ENCODE measurements at regions not wholly inside any gene's neighbourhood (a gene's known extent, or its start where the extent isn't known, plus 50 kb on each side); places are given as distances from the start of the nearest gene placed in this dataset.
"Not testable (repeated sequence)": the region's sequence is repeated elsewhere in the genome, so short reads cannot be mapped to it uniquely, and the experiment has no call there.

- POLR2A ChIA-PET, result no interaction called here
- H3K27me3 Mint-ChIP-seq, result peaks cover 36% of the 10 kb centered on the region
- intact Hi-C loops (cut with micrococcal nuclease), result no loop called here
Measured at GRCh38 chr7:149654588-149654987, 118.8 kb downstream of the ZNF467 start.

DNA sequence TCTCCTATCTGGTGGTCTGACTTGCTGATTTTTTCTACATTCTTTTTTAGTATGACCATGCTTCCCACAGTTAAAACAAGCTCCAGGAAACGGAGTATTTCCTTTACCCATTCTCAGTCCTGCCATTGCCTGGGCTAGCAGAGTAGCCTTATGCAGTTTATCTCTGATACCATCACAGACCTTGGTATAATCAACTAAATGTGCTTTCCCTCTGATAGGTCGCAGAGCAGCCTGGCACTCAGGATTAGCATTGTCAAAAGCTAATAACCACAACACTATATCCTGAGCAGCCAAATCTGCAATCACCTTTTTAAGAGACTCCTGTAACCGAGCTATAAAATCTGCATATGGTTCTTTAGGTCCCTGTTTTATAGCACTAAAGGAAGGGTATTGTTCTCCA, 123.2 kb downstream of the ZNF467 start:
- POLR2A ChIA-PET; H3K4me1 Mint-ChIP-seq; H3K4me3 Mint-ChIP-seq; DNase-seq; H3K4me3 ChIP-seq (ENCODE audit: control extremely low read depth in 1 of 5, extremely low read depth in 1 of 5, insufficient read depth in 1 of 5, low read depth in 2 of 5, low read length in 4 of 5); H3K4me1 ChIP-seq (ENCODE audit: control insufficient read depth in 2 of 2, insufficient read depth in 2 of 2, low read length in 2 of 2); H3K36me3 ChIP-seq (replicated peaks in 1 of 2; ENCODE audit: control extremely low read depth in 1 of 2, control insufficient read depth in 1 of 2, extremely low read depth in 1 of 2, insufficient read depth in 2 of 2, low read length in 1 of 2); H3K27ac ChIP-seq (ENCODE audit: low read length in 2 of 2); H3K27me3 ChIP-seq (replicated peaks in 1 of 4; ENCODE audit: control extremely low read depth in 1 of 4, control insufficient read depth in 3 of 4, insufficient read depth in 4 of 4, low read length in 3 of 4); H4K20me1 ChIP-seq (ENCODE audit: control insufficient read depth, insufficient read depth, low read length, poor library complexity, severe bottlenecking); ATAC-seq (ENCODE audit: low read depth); H3K9me3 Mint-ChIP-seq (ENCODE audit: insufficient read depth); H2AFZ ChIP-seq (ENCODE audit: insufficient read depth, low read depth, low read length, poor library complexity, severe bottlenecking); H3K4me2 ChIP-seq (replicated peaks; ENCODE audit: low read depth, low read length, poor library complexity, severe bottlenecking); H3K79me2 ChIP-seq (ENCODE audit: control insufficient read depth, insufficient read depth, low read length); intact Hi-C loops (cut with micrococcal nuclease); H3K27ac Mint-ChIP-seq; H3K9ac ChIP-seq (ENCODE audit: low read length): not testable (repeated sequence)
- H3K27me3 Mint-ChIP-seq, result peaks cover 49% of the 10 kb centered on the region
- H3K9me3 ChIP-seq (ENCODE audit: control extremely low read depth in 1 of 3, control insufficient read depth in 2 of 3, insufficient read depth in 1 of 3, low read length in 2 of 3), result peaks cover 0 to 11% (median 2%) of the 10 kb centered on the region in 3 donors
- 15% methylated on average over 2 of the region's 3 CpGs for WGBS (ENCODE audit: insufficient coverage)
- CTCF ChIA-PET, result interaction anchor here (1.3 kb wide), 1 partner anchor 10 kb away, joined by 5 read pairs; no protein-coding TSS in a partner anchor

More at GRCh38 chr7:149654588-149654987, 118.8 kb downstream of the ZNF467 start:
- CTCF ChIA-PET, result no interaction called here
- no peak for DNase-seq
- ATAC-seq (ENCODE audit: low read depth), result no peak
- Mint-ChIP-seq H3K27ac (no peak overlapping the region), H3K4me1 (no peaks in the 10 kb centered on the region), H3K9me3 (ENCODE audit: insufficient read depth) (peaks cover 5% of the 10 kb centered on the region), H3K4me3 (no peak overlapping the region)
- Histone ChIP-seq H3K9ac (ENCODE audit: low read length) (no peak overlapping the region), H3K4me2 (replicated peaks; ENCODE audit: low read depth, low read length, poor library complexity, severe bottlenecking) (no peak overlapping the region), H3K36me3 (replicated peaks in 1 of 2; ENCODE audit: control extremely low read depth in 1 of 2, control insufficient read depth in 1 of 2, extremely low read depth in 1 of 2, insufficient read depth in 2 of 2, low read length in 1 of 2) (no peaks in the 10 kb centered on the region), H4K20me1 (ENCODE audit: control insufficient read depth, insufficient read depth, low read length, poor library complexity, severe bottlenecking) (no peaks in the 10 kb centered on the region), H3K27me3 (replicated peaks in 1 of 4; ENCODE audit: control extremely low read depth in 1 of 4, control insufficient read depth in 3 of 4, insufficient read depth in 4 of 4, low read length in 3 of 4) (peaks cover 0 to 4% (median 0%) of the 10 kb centered on the region in 4 experiments), H3K27ac (ENCODE audit: low read length in 2 of 2) (no peak overlapping the region), H3K4me1 (ENCODE audit: control insufficient read depth in 2 of 2, insufficient read depth in 2 of 2, low read length in 2 of 2) (no peaks in the 10 kb centered on the region), H3K9me3 (ENCODE audit: control extremely low read depth in 1 of 3, control insufficient read depth in 2 of 3, insufficient read depth in 1 of 3, low read length in 2 of 3) (peaks cover 0 to 16% (median 2%) of the 10 kb centered on the region in 3 donors), H2AFZ (ENCODE audit: insufficient read depth, low read depth, low read length, poor library complexity, severe bottlenecking) (no peak overlapping the region), H3K79me2 (ENCODE audit: control insufficient read depth, insufficient read depth, low read length) (no peaks in the 10 kb centered on the region), H3K4me3 (ENCODE audit: control extremely low read depth in 1 of 5, extremely low read depth in 1 of 5, insufficient read depth in 1 of 5, low read depth in 2 of 5, low read length in 4 of 5) (no peak overlapping the region)
- no CpG with 5 or more reads among the region's 1 CpG for WGBS (ENCODE audit: insufficient coverage)
- no peak for TF ChIP-seq EZH2 (IDR thresholded peaks at IDR 0.05; ENCODE audit: borderline replicate concordance, insufficient read depth, low read depth, low read length, poor library complexity, severe bottlenecking)
- TF ChIP-seq CTCF (IDR thresholded peaks at IDR 0.05), result no peak
